Sciatic nerve (tissue), 2 donors: ENCODE measurements at regions not wholly inside any gene's neighbourhood (a gene's known extent, or its start where the extent isn't known, plus 50 kb on each side); places are given as distances from the start of the nearest gene placed in this dataset.
"Not testable (repeated sequence)": the region's sequence is repeated elsewhere in the genome, so short reads cannot be mapped to it uniquely, and the experiment has no call there.

Experiments used
- ATAC-seq: fragments of 200-7000 bp; cut with Tn5 transposase; one replicate; pipeline ENCODE4 v1.9.1; 2020; ENCODE audit warnings: mild to moderate bottlenecking, moderate library complexity
- DNase-seq: peaks from one replicate; pipeline ENCODE4 v3.0.0-alpha.2; 2020; ENCODE audit warnings: low spot score
- intact Hi-C: fragments of 100-400 bp; cut with DNase I; formaldehyde crosslinking; loops from one replicate; pipeline ENCODE4 v1.14.2; 2022
- donor health status: DM: no; HTN: no; CAD: no.
- donor health status: DM: no; HTN: no; CAD: no.

DNA sequence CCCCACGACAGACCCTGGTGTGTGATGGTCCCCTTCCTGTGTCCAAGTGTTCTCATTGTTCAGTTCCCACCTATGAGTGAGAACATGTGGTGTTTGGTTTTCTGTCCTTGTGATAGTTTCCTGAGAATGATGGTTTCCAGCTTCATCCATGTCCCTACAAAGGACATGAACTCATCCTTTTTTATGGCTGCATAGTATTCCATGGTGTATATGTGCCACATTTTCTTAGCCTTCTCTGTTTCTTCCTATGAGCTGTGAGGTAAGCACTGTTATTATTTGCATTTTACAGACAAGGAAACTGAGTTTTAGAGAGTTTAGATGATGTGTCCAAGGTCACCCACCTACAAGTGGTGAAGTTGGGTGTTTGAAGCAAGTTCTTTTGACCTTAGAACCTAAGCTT, 51.1 kb upstream of the BNC1 start:
- ATAC-seq, intact Hi-C loops, DNase-seq: not testable (repeated sequence)

DNA sequence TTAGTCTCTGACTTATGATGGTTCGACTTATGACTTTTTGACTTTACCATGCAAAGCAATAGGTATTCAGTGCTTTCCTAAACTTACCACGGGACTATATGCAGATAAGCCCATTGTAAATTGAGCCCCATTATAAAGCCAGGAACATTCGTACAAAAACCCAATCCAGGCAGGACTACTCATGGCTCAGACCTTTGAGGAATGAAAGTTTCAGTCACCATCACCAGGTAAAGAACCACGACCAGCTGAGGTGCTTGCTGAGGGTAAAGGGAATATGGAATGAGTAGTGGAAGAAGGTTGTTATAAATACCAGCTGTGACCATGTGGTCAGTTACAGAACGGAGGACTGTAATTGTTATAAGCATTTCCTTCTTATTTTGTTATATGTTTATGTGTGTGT, 54.9 kb upstream of the BNC1 start:
- no peak for DNase-seq
- ATAC-seq: no peak
- intact Hi-C loops: no loop called here

DNA sequence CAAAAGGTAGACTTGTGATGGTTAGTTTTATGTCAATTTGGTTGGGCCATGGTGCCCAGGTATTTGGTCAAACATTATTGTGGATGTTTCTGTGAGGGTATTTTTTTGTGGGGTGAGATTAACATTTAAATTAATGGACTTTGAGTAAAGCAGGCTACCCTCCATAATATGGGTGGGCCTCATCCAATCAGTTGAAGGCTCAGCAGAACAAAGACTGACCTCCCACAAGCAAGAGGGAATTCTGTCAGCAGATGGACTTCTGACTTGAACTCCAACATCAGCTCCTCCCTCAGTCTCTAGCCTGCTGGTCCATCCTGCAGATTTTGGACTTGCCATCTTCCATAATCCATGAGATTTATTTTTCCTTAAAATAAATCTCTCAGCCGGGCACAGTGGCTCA, 55.6 kb upstream of the BNC1 start:
- ATAC-seq (no peak), DNase-seq (no peak)
- intact Hi-C loops: no loop called here

DNA sequence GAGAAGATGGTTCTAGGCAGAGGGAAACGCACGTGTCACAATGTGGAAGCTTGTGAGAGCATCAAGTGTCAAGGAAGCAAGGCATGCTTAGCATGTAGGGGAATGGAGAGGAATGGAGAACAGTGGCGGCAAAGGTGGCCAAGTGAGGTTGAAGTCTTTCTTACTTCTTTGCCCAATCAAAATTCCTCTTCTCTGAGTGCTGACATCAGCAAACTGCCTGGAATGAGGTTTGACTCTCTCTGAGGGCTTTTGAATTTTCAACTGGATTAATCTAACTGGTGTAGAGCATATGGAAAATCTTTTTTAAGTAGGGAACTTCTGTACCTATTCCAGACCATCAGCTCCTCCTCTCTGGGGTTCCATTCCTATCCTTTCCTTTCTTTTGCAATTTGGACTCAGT, 61.9 kb upstream of the BNC1 start:
- DNase-seq (no peak), ATAC-seq (no peak)
- intact Hi-C loops: no loop called here

DNA sequence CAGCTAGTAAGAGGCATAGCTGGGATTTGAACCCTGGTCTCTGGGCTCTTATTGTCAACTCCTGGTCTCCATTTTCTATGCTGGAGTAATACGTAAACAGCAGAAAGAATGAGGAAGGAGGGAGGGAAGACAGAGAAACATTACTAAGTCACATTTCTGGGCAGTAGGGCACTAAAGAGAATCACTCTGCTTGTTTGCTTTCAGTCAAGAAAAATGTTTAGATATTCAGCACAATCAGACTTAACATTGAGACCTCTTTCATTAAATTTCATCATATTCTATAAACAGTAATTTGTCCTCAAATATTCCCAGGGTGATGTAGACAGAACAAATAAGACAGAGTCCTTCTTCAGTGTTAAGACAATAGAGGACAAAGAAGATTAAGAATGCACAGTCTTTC, 67.7 kb upstream of the BNC1 start:
- DNase-seq: no peak
- ATAC-seq: no peak
- intact Hi-C loops: loop anchor here (5.0 kb wide), 1 partner anchor 390 kb away; no protein-coding TSS in a partner anchor

DNA sequence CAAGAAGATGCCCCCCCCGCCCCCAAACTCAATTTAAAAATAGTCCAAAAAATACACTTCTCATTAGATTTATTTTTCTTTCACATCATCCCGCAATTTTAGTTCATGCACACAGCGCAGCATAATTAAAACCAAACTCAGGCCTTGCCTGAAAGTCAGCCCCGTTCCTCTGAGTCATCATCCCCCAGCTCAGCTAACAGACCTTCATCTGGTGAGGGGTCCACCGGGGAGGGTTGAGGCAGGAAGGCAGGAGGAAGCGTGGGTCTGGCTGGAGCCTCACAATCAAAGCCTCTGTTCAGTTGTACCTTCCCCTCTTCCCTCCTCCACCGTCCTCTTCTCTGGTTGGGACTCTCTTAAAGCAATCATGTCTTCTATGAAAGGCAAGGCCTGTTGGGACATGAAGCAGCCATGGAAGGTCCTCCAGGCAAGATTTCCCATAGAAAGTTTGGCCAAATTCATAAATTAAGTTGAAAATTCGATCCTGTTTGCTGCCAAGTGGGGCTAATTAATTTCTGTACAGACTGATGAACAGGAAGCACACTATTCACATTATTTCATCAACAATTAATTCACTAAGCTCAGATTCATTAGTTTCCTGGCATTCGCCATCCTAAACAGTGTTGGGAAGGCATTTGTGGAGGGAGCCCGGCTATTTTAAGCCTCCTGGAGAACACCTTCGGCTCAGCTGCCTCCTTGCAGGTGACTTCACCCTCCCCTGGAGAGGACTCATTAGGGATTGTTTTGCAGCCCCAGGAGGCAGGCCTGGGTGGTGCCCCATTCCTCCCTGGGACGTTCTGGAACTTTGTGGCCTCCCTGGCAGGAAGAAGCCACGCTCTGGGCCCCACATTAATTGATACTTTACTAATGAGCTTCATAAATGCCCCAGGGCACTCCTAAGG, 72.3 kb upstream of the BNC1 start:
- ATAC-seq: no peak
- intact Hi-C loops: no loop called here

DNA sequence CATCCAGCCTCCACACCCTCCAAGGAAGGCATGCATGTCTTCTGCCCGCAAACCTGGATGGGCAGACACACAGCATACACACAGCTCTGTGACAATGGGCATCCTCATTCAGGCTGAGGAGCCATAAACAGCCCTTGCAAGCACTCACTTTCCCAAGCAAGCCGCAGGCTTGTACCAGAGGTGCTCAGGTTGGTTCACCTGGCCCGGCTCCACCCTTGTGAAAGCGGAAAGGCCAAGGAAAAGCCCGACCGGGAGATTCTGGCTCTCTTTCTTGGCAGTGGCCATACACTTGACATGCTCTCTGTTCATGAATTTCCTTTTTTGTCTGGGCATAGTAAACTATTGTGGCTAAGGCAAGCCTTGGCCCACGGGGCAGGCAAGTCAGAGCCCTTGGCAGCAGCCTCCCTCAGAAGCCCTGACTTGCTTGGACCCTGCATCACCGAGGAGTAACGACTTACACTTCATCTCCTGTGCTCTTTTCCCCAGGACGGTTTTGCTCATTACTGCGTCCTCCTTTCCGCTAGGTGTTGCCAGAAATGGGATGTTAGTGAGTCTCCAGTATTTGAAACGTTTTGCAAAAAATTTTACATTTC, 74.6 kb upstream of the BNC1 start:
- ATAC-seq (no peak), DNase-seq (no peak)
- intact Hi-C loops: no loop called here

More for the DNA sequence above, 72.3 kb upstream of the BNC1 start:
- no peak for DNase-seq

DNA sequence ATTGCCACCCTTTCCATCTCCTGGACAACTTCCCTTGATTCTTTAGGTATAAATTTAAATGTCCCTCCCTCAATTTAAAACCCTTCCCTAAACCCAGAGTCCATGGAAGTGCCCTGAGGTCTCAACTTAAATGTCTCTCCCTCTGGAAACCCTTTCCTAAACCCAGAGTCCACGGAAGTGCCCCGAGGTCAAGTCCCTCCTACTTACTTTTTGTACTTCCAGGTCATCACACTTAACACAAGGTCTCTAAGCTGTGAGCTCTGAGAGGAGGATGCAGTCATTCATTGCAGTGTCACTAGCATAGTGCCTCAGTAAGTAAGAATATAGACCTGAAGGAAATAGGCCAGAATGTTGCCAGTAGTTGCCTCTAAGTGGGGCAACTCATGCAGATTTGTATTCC, 78.2 kb upstream of the BNC1 start:
- DNase-seq: no peak
- intact Hi-C loops: no loop called here
- no peak for ATAC-seq

DNA sequence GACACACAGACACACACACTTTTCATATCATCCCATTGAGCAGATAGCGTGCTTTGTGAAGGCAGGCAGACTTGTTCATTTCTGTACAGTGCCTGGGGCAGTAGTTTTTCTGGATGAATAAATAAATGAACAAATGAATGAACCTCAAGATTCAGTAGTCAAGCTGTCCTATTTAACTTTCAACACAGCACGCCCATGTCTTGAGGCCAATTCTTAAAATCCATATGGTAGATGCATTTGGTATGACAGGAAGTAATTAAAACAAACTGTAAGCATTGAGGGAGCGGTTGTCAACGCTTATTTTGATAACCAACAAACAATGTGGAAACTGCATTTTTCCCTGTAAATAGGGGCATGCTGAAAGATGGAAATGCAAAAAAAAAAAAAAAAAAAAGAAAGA, 80.0 kb upstream of the BNC1 start:
- no peak for ATAC-seq
- DNase-seq: no peak

DNA sequence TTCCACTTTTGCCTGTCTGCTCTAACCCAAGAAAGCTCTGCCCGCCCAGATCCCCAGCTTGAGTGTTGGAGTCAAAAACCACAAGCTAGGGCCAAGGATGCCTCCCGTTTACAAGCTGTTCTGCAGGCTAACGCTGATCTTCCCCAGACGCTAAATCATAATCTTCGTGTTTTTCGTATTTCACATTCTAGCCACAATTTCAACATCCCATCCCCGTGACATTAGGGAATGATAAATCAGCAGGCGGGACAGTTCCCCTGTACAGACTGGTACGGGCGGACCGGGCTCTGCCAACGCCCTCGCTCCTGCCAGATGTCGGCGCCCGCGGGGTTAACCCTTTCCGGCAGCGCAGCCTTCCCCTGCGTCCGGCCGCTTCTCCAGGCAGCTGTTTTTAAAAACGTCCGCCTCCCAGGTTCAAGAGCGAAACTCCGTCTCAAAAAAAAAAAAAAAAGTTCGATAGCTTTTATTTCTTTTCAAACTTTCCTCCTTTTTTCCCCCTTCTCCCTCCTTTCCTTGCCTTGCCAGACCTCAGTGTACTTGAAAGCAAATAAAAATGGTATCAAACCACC, 81.0 kb upstream of the BNC1 start:
- ATAC-seq: peak; percentile 78
- intact Hi-C loops: no loop called here
- no peak for DNase-seq

More for the DNA sequence above, 80.0 kb upstream of the BNC1 start:
- intact Hi-C loops: no loop called here

DNA sequence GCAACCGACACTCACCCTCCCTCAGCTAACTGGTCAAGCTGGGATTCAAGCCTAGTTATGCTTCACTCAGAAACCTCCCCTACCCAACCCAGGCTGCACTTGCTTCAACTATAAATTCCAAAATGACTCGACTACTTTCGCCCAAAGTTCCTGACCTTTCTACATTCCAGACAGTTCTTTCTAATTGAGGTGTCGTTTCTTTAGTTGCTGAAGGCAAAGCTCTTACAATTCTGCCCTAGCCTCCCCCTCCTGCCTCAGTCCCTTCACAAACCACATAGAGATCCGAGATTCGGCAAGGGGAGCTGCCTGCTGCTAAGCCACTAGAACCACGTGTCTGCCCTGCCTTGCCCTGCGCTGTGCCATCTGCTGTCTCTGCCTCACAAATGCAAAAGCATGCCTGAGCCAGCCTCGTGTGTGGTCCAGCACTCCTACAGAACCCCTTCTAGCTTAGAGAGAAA, 74.7 kb upstream of the SH3GL3 start:
- no peak for ATAC-seq
- DNase-seq: no peak
- intact Hi-C loops: no loop called here

DNA sequence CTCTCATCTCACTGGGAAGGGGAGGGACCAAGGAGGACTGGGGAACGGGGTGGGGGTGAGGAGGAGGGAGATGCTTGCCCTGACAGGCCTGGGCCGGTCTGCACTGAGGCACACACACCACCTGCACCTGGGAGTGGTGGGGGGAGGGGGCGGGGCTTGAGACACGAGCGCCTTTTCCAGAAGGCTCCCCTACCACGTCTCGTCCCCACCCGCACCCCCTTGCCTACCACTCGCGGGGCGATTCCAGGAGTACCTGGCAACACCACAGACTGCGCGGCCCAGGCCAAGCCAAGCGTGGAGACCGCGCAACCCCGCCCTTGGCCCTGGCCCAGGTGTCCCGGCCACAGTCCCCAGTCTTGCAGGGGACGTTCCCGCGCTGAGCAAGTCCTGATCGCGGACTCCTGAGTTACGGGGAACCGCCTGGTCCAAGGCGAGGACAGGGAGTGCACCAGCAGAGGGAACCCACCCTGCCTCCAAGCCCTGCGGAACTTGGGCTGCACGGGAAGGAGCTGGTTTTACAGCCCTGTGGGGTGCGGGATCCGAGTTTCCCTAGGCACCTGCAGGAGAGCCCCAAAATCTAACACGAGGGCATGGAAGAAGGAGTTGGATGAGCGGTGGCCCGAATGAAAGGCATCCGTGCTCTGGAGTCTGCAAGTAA, 68.1 kb upstream of the SH3GL3 start:
- DNase-seq (no peak), ATAC-seq (no peak)
- intact Hi-C loops: no loop called here

DNA sequence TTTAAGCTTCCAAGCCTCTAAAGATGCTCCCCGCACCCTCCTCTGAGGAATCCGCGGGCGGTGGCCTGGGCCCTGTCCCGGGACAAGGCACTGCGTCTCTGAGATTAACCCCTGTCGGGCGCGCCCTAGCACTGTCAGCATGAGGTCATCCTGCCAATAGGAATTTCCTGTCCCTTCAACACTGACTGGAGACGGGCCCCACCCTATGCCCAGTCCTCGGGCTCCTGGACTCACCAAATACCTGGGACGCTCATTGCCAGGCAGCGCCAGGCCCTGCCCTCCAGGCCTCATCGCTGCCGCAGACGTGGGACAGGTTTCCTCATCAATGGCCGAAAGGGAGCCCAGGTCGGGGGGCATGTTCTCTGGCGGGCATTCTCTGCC, 67.6 kb upstream of the SH3GL3 start:
- DNase-seq: no peak
- intact Hi-C loops: no loop called here
- no peak for ATAC-seq

DNA sequence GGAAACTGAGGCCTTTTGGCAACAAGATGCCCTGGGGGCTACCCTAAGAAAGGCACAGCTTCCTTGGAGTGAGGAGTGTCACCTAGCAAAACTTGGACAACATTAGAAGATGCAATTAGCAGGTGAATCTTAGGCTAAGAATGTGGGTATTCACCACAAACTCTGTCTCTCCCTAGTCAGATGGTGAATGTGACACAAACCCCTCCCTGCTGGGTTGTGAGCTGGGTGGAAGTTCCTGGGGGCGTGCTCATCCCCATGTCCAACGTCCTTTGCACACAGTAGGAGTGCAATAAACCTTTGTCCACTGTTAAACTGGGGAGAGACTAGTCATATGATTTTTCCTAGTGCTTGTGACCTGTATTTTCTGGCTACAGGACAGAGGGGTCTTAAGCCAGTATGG, 67.1 kb upstream of the SH3GL3 start:
- intact Hi-C loops: no loop called here
- no peak for ATAC-seq
- DNase-seq: no peak

DNA sequence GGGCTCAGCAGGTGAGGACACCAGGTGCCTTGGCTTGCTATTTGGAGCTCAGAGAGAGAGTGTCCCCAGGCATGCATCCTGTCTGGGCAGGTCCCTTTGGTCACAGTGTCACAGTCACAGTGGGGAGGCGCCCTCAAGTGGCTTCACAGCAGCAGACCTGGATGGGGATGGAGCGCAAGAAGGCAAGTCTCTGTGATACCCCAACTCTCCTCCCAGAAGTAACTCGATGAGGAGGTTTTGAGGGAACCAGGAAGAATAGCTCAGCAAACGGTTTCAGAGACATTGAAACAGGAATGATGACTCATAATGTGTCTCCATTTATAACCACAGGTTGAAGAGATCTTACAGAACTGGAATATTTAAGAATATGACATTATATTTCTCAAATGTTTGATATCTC, 66.5 kb upstream of the SH3GL3 start:
- no peak for DNase-seq
- ATAC-seq: no peak

DNA sequence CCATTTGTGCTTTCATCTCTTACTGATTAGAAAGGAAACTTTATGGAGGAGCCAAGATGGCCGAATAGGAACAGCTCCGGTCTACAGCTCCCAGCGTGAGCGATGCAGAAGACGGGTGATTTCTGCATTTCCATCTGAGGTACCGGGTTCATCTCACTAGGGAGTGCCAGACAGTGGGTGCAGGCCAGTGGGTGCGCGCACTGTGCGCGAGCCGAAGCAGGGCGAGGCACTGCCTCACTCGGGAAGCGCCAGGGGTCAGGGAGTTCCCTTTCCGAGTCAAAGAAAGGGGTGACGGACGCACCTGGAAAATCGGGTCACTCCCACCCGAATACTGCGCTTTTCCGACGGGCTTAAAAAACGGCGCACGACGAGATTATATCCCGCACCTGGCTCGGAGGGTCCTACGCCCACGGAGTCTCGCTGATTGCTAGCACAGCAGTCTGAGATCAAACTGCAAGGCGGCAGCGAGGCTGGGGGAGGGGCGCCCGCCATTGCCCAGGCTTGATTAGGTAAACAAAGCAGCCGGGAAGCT, 63.5 kb upstream of the SH3GL3 start:
- ATAC-seq, DNase-seq, intact Hi-C loops: not testable (repeated sequence)

More for the DNA sequence above, 66.5 kb upstream of the SH3GL3 start:
- intact Hi-C loops: no loop called here

DNA sequence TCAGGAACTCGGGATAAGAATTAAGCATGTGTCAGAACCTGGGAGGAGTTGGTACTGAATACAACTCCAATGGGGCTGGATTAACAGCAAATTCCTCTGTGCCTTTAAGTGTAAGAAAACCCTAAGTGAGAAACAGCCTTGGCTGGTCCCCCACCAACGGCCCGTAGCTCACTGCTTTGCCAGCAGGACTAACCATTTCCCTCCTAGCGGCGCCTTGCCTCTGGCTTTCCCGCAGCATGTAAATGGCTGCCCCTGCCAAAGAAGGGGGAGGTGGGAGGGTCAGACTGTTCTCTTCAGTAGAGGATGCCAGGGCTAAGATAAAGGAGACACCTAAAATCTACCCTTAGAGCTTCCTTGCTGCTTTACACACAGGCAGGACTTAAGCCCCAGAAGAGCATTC, 51.0 kb upstream of the SH3GL3 start:
- DNase-seq (no peak), ATAC-seq (no peak)
- intact Hi-C loops: no loop called here
